GM19023 (cell line): ENCODE measurements at regions not wholly inside any gene's neighbourhood (a gene's known extent, or its start where the extent isn't known, plus 50 kb on each side); places are given as distances from the start of the nearest gene placed in this dataset.

Experiments
- ATAC-seq: cut with Tn5 transposase; IDR thresholded peaks from one replicate; pipeline ENCODE4 v1.9.1; 2021; ENCODE audit warnings: mild to moderate bottlenecking, moderate library complexity; ENCODE audit not compliant: unreplicated experiment

DNA sequence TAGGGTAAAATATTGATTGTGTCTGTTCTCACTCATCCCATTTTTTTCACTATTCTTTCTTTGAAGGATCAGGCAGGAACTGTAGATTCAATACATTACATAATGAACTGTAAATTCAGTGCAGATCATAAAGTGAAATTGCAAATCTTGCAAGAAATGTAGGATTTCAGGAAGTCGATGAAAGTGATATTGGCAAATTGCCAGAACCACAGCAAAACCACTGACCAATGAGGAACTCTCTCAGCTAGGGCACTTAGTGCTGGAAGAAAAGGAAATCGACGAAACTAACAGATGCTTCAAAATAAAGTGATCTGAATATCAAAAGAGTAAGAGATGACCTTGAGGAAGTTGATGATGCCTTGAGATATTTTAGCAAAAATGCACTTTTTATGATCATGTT is 157.6 kb downstream of the AACS start:
- no peak for ATAC-seq

DNA sequence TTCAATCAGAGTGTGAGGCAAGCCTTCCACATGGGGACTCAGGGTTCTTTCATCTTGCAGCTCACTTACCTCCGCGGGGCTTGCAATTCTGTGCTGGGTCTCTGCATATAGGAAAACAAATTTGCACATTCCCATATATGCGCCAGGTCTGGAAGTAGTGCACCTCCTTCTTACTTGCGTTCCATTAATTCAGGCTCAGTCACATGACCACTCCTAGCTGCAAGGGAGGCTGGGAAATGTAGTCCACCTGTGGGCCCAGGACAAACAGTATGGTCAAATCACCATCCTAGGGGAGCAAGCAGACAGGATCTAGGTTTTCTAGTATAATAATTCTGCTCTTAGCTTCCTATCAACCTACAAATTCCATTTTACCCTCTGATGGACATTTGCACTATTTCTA is 160.4 kb downstream of the AACS start:
- ATAC-seq, result no peak

DNA sequence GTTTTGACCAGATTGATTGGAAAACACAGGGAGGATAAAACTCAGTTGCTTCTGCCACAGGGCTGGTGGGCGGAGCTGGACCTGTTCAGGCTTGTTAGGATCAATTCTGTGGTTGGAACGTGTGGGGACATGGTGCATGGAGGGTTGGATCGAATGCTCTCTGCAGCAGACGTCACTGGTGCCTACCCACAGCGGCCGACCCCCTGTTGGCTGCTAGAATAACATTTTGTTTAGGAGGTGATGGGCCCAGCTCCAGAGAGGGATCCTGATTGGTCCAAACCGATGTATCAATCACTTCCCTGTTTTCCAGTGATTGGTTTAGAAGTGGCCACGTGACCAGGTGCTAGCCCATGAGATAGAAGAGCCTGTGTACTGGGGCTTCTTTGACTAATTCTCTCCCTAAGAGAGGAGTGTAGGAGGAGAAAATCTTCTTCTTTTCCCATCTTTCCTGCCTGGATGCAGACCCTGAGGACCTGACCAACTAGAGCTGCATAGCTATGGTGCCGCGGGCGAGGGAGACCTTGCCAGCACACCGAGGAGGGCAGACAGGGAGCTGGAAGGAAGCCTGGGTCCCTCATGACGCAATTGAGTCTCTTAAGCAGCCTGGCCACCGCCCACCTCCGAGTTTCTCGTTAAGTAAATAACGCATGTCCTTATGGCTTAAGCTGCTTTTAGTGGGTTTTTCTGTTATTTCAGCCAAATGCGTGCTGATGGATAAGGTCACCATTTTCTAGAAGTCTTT is 163.5 kb downstream of the AACS start:
- ATAC-seq, result no peak

DNA sequence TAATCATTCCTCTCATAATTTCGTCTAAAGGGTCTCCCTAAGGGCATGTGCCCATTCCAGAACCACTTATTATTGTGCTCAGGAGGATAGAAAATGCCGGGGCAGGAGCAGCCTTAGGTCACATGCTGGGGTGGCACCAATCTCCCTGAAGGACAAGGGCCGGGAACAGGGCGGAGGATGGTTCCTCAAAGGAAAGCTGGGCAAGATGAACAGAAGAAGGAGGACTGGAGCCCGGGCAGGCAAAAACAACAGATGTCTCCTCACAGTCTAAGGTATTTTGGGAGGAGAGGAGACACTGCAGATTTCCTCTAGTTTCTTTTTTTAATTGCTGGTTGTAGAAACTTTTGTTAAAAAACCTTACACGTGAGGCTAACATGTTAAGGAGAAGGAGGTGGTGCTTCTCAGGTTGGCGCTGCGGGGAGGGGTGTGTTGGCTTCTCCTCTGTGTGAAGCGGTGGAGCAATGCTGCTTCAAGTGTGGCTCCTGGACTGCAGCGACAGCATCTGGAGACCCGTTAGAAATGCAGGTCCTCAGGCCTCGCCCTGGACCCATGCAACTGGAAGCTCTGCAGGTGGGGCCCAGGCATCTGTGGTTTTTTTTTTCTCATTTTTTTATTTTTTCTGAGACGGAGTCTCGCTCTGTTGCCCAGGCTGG is 164.8 kb downstream of the AACS start:
- no peak for ATAC-seq

DNA sequence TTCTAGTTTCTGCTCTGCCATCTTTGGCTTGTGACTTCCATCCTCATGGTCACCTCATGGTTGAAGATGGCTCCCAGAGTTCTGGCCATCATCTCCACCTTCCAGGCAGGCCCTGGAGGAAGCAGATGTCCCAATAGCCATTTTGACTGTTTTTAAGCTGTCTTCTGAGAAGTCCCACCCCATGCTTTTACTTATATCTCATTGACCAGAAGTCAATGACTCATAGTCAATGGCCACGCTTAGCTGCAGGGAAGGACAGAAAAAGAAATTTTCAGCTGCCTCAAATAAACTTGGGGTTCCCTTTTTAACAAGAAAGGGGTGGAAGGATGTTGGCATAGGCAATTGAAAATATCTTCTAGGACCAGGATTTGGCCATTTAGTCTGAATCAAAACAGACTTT is 168.1 kb downstream of the AACS start:
- no peak for ATAC-seq

DNA sequence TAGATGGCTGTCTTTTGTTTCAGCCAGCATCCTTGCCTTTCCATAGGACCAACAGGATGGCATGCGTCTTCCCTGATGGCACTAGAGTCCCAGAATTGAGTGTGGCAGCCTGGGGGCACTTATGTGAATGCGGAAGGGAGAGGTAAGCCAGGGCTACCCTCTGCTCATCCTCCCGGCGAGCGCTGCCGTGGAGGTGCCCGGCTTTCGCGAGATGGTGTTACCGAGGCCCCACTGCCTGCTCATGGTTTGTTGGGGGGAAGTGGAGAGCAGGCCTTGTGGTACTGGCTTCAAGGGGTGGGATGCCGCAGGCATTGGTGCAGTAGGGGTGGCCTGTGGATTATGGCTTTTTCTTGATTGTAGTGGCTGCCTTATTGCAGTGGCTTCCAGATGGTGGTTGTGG is 174.3 kb downstream of the AACS start:
- no peak for ATAC-seq

DNA sequence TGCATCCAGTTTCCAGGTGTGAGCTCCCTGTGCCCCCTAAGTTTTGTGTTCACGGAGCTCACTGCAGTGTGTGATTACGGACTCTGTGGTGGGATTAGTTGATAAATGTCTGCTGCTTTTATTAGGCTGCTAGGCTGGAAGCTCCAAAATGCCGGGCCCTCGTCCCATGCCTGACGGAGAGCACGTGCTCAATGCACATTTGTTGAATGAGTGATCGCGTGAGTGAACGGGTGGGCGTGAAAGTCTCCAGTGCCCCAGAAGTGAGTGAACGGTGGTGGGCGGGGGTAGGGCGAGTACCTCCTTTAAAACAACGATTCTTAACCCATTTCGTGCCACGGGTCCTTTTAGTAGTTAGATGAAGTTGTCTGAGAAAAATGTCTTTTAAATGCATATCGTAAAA is 175.5 kb downstream of the AACS start:
- no peak for ATAC-seq

DNA sequence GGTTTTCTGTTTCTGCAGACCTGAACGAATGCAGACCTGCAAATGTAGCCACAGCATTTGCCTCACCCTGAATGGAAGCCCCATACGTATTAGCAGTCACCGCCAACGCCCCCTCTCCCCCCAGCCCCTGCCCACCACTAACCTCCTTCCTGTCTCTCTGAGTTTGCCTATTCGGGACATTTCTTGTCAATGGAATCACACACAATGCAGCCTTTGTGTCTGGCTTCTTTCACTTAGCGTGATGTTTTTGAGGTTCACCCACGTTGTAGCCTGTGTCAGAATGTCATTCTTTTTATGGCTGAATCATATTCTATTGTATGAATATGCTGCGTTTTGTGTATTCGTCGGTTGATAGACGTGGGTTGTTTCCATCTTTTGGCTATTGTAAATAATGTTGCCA is 178.6 kb downstream of the AACS start:
- no peak for ATAC-seq

DNA sequence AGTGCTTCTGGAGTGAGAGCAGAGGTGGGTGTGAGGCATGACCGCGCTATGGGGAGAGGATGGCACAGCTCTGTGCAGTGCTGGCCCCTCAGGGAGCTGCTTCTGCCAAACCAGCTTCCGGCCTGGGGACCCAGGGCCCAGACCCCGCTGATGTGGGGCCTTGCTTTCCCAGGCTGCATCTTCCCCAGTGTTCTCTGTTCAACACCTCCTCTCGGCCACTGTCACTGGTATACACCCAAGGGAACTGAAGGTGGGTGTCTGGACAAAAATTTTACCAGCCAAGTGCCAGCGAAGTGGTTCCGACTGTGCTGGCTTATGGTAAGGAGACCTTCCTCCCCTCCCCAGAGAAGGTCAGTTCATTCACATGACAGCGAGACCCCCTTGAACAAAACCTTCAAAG is 179.1 kb downstream of the AACS start:
- ATAC-seq, result no peak

DNA sequence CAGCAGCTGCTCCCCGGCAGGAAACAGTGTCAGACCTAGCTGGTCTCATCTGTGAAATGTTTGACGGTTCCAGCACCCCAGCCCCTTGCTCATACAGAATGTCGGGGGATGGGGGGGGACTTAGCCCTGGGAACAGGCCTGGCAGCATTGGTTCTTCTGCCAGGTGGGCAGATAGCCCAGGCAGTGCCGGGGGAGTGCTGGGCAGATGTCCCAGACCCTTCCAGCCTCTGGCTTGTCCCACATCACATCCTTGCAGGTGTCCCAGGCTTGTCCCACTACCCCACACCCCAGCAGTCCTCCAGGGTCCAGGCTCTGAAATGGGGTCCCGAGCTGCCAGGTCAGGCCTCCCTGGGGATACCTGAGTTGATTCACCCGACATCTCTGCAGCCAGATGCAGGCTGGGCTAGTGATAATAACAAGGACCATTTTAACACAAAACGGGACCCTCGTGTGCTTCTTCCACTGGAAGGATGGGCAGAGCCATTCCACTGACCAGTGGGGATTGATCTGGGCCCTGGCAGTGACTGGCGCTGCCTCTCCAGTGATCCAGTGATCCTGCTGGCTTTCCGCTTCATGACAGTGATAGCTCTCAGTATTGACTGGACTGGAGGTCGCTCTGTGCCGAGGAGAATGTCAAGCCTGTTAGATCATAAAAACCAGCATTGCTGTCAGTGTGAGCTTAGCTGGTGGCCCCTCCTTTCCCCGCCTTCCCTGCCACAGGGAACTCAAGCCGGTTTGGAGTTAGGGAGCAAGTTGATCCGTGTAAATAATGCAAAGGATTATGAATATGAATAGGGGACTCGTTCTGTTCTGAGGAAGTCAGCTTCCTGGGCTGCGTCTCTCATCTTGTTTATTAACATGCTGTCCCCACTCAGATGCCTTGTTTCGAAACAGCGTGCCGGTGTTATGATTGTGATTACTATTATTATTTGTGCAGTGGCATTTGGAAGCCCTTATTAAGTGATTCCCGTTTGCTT is 180.6 kb downstream of the AACS start:
- ATAC-seq, result no peak

DNA sequence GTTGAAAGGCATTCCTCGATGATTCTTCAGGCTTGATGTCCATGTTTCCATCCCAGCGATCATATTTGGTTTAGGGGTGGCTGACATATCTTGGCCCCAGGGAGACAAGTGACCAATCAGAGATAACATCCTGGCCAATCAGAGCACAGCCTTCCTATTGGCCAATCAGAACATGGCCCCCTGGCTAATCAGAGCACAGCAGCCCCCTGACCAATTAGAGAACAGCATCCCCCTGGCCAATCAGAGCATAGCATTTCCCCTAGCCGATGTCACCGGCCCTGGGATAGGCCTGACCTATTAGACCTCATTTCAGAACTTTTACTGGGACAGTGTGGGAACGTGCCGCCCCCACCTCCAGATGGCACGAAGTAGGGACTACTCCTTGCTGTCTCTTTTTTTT is 182.2 kb downstream of the AACS start:
- no peak for ATAC-seq

DNA sequence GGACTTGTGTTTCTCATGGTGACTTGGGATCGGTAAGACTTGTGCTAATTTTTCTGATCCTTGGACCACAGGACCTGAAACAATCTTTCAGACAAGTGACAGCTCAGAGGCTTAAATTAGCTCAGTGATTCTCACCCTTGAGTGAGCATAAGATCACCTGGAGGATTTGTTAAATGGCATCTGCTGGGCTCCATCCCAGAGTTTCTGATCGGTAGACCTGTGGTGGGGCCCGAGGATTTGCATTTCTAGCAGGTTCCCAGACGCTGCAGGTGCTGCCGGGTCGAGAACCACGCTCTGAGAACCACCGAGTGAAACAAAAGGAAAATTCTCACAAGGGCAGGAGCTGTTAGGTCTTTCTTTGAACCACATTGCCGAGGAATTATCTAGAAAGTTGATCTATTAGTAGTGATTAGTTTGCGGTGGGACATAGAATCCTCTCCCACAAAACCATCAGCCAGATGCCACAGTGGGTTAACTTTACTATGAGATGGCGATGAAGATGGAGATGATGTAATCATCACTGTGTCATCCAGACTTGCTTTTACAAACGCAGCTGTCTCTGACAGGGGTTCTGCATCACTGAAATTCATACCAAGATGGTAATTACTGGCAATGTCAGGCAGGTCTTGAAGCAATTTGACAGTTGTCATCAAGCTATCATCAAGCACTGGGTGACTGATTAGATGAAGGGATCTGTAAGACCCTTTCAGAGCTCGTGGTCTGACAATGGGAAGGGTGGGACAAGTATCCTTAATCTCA is 184.0 kb downstream of the AACS start:
- no peak for ATAC-seq

DNA sequence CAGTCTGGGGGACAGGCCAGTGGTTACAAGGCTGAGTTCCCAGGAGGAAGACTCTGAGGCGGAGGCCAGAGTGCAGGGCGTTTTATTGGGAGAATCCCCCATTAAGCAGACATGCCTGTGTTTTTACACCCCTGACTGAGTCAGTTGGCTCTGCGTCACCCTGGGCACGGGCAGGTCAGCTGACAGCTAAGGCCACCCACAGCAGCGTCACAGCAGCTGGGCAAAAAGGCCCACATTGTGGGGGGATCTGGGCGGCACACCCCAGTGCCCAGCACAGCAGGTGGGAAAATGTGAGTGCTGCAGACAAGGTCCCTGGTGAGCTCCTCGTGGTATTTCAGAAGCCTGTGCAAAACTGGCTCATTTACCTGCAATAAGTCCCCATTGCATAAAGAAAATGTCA is 184.7 kb downstream of the AACS start:
- ATAC-seq, result no peak

DNA sequence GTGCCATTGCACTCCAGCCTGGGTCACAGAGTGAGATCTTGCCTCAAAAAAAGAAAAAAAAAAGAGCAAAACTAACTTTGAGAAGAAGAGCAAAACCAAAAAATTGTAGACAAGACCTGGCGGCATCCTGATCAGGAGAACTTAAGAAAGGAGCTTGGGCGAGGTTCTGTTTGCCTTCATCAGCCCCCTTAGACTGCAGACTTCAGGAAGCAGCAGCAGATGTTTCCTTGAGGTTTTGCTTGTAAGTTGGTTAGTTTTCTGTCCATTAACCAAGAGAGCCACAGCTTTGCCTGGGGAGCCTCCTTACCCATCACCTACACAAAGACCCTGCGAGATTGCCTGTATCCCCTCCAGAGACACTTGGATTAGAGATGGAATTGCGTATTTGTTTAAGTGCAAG is 189.0 kb downstream of the AACS start:
- ATAC-seq, result no peak

DNA sequence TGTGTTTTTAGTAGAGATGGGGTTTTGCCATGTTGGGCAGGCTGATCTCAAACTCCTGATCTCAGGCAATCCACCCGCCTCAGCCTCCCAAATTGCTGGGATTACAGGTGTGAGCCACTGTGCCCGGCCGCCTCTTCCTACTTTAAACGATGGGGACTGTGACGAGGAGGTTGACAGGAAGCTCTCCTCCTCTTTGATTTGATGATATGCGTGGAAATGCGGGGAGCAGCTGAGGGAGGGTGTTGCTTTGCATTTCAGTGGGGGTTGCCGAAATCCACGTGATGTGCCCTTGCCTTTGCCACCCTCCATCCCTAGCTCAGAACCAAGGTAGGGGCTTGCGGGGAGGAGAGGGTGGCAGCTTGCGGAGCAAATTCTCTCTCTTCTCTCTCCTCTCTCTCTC is 189.6 kb downstream of the AACS start:
- ATAC-seq, result no peak

DNA sequence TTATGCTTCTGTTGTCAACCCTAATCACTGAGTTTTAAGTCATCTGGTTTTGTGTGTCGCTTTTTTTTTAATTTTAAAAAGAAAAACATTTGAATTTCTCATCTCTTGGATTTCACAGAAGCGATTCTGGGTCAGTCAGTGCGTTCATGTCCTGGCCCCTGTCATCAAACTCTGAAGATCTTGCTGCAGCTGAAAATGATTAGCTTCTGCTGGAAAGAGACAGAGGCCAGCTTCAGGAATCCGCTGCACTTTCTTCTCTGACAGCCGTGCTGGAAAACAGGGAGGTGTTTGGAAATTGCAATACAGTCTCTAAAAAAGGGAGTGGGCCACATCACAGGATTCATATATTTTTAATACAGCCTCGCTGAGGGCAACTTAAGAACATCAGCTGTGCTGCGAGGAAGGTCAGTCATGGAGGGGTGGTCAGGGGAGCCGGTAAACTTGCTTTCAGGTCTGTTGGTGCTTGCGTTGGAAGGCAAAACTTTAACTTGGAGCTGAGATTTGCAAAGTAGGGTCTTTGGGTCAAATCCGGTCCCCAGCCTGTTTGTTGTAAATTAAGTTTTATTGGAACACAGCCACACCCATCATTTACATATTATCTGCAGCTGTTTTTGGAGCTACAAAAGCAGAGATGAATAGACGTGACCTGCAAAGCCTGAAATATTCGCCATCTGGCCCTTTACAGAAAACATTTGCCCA is 190.8 kb downstream of the AACS start:
- ATAC-seq, result no peak

DNA sequence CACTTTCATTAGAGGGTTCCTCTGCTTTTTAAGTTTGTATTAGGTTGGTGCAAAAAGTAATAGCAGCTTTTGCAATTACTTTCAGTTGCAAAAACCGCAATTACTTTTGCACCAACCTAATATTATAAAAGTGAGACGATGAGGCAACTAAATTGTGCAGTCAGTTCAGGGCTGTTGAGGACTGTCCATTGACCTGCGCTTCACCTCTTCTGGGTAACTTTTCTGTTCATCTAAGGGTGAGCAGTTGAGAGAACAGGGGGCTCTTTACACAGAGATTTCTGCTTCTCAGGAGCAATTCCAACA is 191.3 kb downstream of the AACS start:
- ATAC-seq, result no peak

DNA sequence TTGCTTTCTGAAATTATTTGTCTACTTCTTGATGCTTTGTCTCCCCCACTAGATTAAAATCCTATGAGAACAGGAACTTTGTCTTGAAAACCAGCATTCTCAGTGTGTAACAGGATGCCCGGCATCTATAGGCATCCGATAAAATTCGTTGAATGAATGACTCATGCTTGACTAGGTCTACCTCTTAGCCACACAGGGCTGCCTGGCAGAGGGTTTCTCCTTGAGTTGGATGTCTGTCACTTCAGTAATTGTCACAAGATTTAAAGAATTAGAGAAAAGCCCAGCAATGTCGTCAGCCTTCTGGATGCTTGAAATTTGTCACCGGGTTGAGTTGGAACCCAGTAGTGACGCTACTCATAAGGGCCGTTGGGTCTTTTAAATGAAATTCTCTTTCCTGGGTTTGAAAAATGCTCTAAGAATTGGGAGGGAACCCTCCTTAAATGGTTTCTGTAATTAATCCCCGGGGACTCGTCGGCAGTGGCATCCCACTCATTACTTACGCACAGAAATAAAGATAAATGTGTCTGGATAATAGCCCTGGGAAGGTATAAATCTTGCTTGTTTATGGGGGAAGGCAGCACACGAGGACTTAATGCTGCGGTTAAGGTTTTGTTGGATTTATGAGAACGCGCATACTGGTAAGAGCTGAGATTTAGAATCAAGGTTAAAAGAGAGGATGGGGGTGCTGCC is 194.1 kb downstream of the AACS start:
- ATAC-seq, result no peak

DNA sequence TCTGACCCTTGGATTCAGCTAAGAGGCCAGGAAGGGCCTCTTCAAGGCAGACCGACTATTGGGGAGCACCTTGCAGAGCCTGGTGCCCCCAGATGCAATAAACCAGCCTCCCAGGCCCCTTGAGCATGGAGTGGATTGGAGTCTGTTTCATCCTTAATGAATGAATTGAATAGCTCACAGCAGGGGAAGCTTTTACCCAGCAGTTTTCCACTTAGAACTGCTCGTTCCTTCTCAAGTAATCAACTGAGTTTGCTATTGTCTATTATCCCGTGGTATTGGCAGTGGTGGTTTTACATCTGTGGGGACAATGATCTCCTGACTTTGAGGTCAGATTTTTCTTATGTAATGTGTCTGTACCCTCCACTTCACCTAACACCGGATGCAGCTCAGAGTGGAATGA is 197.6 kb downstream of the AACS start:
- ATAC-seq, result no peak

DNA sequence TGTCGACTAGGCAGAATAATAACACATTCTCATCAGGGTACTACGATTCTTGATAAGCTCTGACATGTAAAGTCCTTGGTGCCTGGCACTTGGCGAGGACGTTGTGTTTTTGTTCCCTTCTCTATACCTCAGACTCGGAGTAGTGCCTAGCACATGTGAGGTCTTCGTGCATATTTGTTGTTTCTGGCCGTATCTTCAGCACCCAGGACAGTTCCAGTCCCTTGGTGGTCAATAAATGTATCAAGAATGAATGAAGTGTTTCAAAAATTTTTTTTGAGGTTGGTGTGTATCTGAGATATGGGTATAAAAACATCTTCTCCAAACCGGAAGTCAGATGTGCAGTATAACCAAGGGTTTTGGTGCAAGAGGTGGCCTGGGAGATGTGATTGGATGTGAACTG is 198.2 kb downstream of the AACS start:
- no peak for ATAC-seq
